GM19397 (cell line): ENCODE measurements at regions not wholly inside any gene's neighbourhood (a gene's known extent, or its start where the extent isn't known, plus 50 kb on each side); places are given as distances from the start of the nearest gene placed in this dataset.
"Not testable (repeated sequence)": the region's sequence is repeated elsewhere in the genome, so short reads cannot be mapped to it uniquely, and the experiment has no call there.

Experiments used
- ATAC-seq: cut with Tn5 transposase; IDR thresholded peaks from one replicate; pipeline ENCODE4 v1.9.1; 2021; ENCODE audit warnings: mild to moderate bottlenecking, moderate library complexity; ENCODE audit not compliant: unreplicated experiment

GRCh38 chr2:187206471-187206870 lies 241.6 kb downstream of the CALCRL start:
- no peak for ATAC-seq

GRCh38 chr2:187206071-187206470 lies 242.0 kb downstream of the CALCRL start:
- no peak for ATAC-seq

- ATAC-seq = no peak
Measured at GRCh38 chr2:187198136-187198535, 249.9 kb downstream of the CALCRL start.

GRCh38 chr2:187194049-187194448 lies 254.0 kb downstream of the CALCRL start:
- no peak for ATAC-seq

- no peak for ATAC-seq
Measured at GRCh38 chr2:187188783-187189631, 259.0 kb downstream of the CALCRL start.

GRCh38 chr2:187187519-187187918 lies 260.5 kb downstream of the CALCRL start:
- no peak for ATAC-seq

GRCh38 chr2:187180529-187180928 lies 267.5 kb downstream of the CALCRL start:
- ATAC-seq = no peak

- ATAC-seq = not testable (repeated sequence)
Measured at GRCh38 chr2:187178876-187179275, 269.2 kb downstream of the CALCRL start.

- ATAC-seq = no peak
Measured at GRCh38 chr2:187177253-187177652, 270.8 kb downstream of the CALCRL start.

- ATAC-seq = no peak
Measured at GRCh38 chr2:187174582-187174981, 273.5 kb downstream of the CALCRL start.

- ATAC-seq = no peak
Measured at GRCh38 chr2:187171318-187171717, 276.7 kb downstream of the CALCRL start.

- ATAC-seq = no peak
Measured at GRCh38 chr2:187169864-187170263, 278.2 kb downstream of the CALCRL start.

- peak; percentile 66 for ATAC-seq
Measured at GRCh38 chr2:187168720-187169713, 279.0 kb downstream of the CALCRL start.

GRCh38 chr2:187167491-187167890 lies 280.6 kb downstream of the CALCRL start:
- no peak for ATAC-seq

- no peak for ATAC-seq
Measured at GRCh38 chr2:187165936-187166610, 282.0 kb downstream of the CALCRL start.

GRCh38 chr2:187158452-187158851 lies 289.6 kb downstream of the CALCRL start:
- ATAC-seq = no peak

GRCh38 chr2:187157046-187157445 lies 291.0 kb downstream of the CALCRL start:
- ATAC-seq = no peak

- ATAC-seq = no peak
Measured at GRCh38 chr2:187155476-187155875, 292.6 kb downstream of the CALCRL start.

GRCh38 chr2:187150670-187151069 lies 297.4 kb downstream of the CALCRL start:
- ATAC-seq = no peak

GRCh38 chr2:187148059-187148714 lies 299.2 kb upstream of the ZSWIM2 start:
- ATAC-seq = no peak
